Mesothelial cell of epicardium (in vitro differentiated cells): ENCODE measurements at regions not wholly inside any gene's neighbourhood (a gene's known extent, or its start where the extent isn't known, plus 50 kb on each side); places are given as distances from the start of the nearest gene placed in this dataset.
A peak's percentile ranks its signal among the peaks of the same experiment; 100 is the strongest.

ENCODE experiments used
- DNase-seq, 2 experiments: peaks; one replicate each; pipeline ENCODE4 v3.0.0; 2021; ENCODE audit warnings: low spot score in 2 of 2; ENCODE audit not compliant: unreplicated experiment in 2 of 2
- H3K27ac Mint-ChIP-seq: 2 replicates; pipeline ENCODE4 v1.8.0; 2021; ENCODE audit warnings: mixed read lengths
- H3K27me3 Mint-ChIP-seq: 2 replicates; pipeline ENCODE4 v1.8.0; 2021; ENCODE audit warnings: low read depth, mixed read lengths
- H3K36me3 Mint-ChIP-seq: 2 replicates; pipeline ENCODE4 v1.8.0; 2021; ENCODE audit warnings: mixed read lengths
- H3K4me1 Mint-ChIP-seq: 2 replicates; pipeline ENCODE4 v1.8.0; 2021; ENCODE audit warnings: mixed read lengths
- H3K4me3 Mint-ChIP-seq: 2 replicates; pipeline ENCODE4 v1.8.0; 2021; ENCODE audit warnings: mild to moderate bottlenecking, moderate library complexity, mixed read lengths
- H3K9me3 Mint-ChIP-seq: 2 replicates; pipeline ENCODE4 v1.8.0; 2021; ENCODE audit warnings: mixed read lengths
- TF ChIP-seq, protein P1 (sequence below): fragments of 200-600 bp; sonication (generic); IDR thresholded peaks from one replicate; pipeline ENCODE4 v1.5.0; 2021; ENCODE audit warnings: antibody characterized with exemption; ENCODE audit not compliant: unreplicated experiment

DNA sequence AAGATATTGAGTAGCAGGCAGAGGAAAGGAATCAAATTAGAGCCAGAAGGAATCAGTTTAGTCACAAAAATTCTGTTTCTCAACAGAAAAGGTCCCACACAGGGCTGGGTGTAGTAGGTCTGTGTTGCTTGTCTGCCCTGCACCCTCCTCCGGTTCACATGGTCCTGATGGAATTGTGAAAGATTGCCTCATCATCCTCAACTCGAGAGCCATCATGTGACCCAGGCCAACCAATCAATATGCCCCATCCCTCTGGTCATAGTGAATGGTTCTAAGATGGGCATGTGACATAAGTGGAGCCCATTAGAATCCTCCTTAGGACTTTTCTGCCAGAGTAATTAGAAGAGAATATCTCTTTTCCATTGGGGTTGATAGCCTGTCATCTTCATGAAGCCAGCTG is 56.7 kb upstream of the RAD23B start:
- Mint-ChIP-seq H3K4me3 (no peak overlapping the region), H3K9me3 (peaks cover 2% of the 10 kb centered on the region), H3K4me1 (peaks cover 28% of the 10 kb centered on the region), H3K27ac (no peak overlapping the region), H3K27me3 (no peaks in the 10 kb centered on the region), H3K36me3 (no peaks in the 10 kb centered on the region)
- TF ChIP-seq, protein P1, sequence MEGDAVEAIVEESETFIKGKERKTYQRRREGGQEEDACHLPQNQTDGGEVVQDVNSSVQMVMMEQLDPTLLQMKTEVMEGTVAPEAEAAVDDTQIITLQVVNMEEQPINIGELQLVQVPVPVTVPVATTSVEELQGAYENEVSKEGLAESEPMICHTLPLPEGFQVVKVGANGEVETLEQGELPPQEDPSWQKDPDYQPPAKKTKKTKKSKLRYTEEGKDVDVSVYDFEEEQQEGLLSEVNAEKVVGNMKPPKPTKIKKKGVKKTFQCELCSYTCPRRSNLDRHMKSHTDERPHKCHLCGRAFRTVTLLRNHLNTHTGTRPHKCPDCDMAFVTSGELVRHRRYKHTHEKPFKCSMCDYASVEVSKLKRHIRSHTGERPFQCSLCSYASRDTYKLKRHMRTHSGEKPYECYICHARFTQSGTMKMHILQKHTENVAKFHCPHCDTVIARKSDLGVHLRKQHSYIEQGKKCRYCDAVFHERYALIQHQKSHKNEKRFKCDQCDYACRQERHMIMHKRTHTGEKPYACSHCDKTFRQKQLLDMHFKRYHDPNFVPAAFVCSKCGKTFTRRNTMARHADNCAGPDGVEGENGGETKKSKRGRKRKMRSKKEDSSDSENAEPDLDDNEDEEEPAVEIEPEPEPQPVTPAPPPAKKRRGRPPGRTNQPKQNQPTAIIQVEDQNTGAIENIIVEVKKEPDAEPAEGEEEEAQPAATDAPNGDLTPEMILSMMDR: no peak
- DNase-seq: no peak

DNA sequence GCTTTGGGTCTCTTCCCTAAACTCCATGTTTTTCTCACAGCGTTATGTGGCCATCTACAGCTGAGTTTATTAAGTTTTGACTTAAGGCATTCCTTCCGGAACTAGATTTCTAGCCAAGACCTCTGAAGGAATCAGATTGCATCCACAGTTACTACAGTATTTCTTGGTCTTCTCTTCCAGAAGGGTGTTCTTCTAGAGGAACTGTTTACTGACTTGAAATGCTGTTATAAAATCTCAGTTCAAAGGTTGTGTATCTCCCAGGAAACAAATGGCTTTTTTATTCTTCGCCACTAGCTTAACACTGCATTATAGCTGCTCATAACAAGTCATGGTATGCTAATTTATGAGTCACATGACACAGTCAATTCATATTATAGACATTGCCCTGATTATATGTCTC is 55.3 kb upstream of the RAD23B start:
- peak overlapping the region; percentile 5 for H3K27ac Mint-ChIP-seq
- no peaks in the 10 kb centered on the region for H3K36me3 Mint-ChIP-seq
- TF ChIP-seq, protein P1: no peak
- no peak overlapping the region for H3K4me3 Mint-ChIP-seq
- H3K27me3 Mint-ChIP-seq: no peaks in the 10 kb centered on the region
- peaks cover 7% of the 10 kb centered on the region for H3K9me3 Mint-ChIP-seq
- peaks cover 17% of the 10 kb centered on the region for H3K4me1 Mint-ChIP-seq
- DNase-seq: no peak

DNA sequence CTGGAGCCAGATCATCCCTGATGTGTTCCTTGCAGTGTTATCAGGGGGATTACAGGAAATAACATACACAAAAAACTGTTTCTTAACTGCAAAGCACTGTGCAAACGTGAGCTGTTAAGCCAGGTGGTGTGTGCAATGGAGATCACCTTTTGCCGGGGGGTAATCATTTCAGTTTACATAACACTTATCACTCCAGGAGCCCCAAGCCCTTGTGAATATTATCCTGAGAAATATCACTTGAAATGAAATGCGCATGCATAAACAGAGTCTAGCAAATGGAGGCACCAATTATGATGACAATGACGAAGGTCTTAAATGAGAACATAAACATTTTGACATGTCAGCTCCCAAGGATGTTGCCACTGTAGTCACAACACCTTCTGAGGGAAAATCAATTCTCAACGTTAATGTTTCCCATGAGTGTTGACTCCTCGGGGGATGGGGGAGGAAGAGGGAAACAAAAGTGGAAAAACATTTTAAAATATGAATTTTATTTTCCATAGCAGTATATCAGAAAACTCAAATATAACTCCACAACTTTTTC is 54.5 kb upstream of the RAD23B start:
- H3K4me3 Mint-ChIP-seq: no peak overlapping the region

DNA sequence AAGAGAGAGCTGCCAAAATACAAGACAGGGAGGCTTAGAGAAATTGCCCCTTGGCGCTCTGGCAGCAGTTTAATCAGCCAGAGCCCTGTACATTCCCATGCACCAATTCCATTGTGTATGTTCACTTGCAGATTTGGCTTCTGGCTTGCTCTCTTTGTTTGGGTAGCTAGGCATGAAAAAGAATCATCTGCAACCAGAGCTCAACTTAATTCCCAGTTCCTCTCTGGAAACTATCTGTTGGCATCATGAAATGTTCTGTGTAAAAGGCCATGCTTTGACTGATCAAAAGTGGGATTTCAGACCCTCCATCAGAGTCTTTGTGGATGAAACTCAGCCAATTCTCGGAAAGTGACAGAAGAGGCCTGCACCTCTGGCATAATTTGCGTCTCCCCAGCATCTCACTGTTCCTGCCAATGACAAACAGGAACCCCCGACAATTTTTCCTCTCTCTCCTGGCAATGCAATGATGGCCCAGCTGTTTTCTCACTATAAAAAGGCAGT is 53.8 kb upstream of the RAD23B start:
- Mint-ChIP-seq H3K4me1 (peaks cover 17% of the 10 kb centered on the region), H3K27ac (peak overlapping the region; percentile 1), H3K36me3 (no peaks in the 10 kb centered on the region), H3K9me3 (peaks cover 7% of the 10 kb centered on the region), H3K4me3 (no peak overlapping the region), H3K27me3 (no peaks in the 10 kb centered on the region)
- DNase-seq: no peak
- TF ChIP-seq, protein P1: no peak

More for the DNA sequence above, 54.5 kb upstream of the RAD23B start:
- TF ChIP-seq, protein P1: no peak
- no peaks in the 10 kb centered on the region for H3K36me3 Mint-ChIP-seq
- H3K27me3 Mint-ChIP-seq: no peaks in the 10 kb centered on the region
- peaks cover 7% of the 10 kb centered on the region for H3K9me3 Mint-ChIP-seq
- peaks cover 17% of the 10 kb centered on the region for H3K4me1 Mint-ChIP-seq
- DNase-seq: no peak
- H3K27ac Mint-ChIP-seq: peak overlapping the region; percentile 5
